ENCODE measurements at regions not wholly inside any gene's neighbourhood (a gene's known extent, or its start where the extent isn't known, plus 50 kb on each side); places are given as distances from the start of the nearest gene placed in this dataset.

GRCh38 chr7:47690902-47691558 is 109.1 kb upstream of the TNS3 start:
- no peak for DNase-seq

GRCh38 chr7:47689558-47689957 is 107.6 kb upstream of the TNS3 start:
- no peak for DNase-seq

DNA sequence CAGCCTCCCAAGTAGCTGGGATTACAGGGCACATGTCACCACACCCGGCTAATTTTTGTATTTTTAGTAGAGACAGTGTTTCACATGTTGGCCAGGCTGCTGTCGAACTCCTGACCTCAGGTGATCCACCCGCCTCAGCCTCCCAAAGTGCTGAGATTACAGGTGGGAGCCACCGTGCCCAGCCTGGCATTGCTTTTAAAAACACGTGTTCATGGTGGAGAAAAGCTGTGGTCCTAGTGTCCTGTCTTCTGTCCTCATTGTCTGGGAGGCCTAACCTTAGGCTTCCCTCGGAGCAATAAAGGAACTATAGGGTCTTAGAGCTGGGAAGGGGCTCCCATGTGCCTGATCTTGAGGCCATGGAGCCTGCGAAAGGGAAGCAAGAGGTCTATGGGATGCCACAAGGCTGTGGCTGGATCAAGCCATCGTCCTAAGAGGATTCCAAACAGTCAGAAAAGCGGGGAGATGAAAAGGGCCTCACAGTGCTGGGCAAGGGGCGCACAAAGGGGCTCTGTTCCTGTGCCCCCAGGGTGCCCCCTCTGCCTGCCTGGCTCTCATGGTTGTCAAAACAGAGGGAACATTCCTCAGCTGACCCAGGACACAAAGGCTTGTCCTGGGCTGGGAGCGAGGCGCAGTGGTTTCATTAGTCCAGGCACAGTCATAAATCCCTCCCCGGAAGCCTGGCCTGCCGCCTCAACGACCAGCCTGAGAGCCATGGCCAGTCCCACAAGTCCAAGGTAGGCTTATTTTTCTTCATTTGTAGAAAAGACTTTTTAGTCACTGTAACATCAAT is 106.6 kb upstream of the TNS3 start:
- DNase-seq: no peak

- no peak for DNase-seq
These were observed 103.9 kb upstream of the TNS3 start for GRCh38 chr7:47685712-47686376.

- DNase-seq: no peak
These were observed 103.2 kb upstream of the TNS3 start for GRCh38 chr7:47685151-47685550.

- DNase-seq: no peak
These were observed 102.8 kb upstream of the TNS3 start for GRCh38 chr7:47684728-47685127.

DNA sequence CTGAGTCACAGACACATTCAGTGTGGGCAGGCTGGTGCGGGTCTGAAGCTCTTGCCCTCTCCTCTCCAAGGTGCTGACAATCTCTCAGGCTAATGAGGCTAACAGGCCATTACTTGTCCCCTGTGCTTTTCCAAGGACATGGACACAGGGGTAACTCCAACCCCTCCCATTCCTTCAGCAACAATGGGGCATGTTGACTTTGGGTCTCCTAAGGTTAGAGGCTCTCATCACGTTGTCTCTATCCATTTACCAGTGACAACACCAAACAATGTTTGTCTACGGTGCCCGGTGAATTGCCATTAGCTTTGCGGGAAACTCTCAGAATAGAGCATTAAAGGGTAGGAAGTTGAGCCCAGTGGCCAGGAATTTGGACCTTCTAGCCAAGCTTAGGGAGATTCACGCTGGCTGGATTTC is 101.6 kb upstream of the TNS3 start:
- no peak for DNase-seq

DNA sequence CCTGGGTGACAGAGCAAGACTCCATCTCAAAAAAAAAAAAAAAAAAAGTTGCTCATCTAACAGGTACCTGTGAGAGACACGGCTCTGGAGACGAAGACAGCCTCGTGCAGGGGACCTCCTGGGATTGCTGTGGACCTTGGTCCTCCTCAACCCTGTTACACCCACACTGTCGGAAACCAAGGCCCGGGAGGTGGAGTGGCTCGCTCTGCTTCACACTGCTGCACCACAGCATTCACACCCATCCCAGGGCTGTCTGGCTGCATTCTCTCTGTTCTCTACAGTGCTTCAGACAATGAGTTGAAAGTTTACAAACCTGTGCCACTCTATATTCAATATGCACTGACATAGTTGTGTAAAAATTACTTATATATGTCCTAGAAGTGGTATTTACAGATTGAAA is 101.0 kb upstream of the TNS3 start:
- DNase-seq: no peak

DNA sequence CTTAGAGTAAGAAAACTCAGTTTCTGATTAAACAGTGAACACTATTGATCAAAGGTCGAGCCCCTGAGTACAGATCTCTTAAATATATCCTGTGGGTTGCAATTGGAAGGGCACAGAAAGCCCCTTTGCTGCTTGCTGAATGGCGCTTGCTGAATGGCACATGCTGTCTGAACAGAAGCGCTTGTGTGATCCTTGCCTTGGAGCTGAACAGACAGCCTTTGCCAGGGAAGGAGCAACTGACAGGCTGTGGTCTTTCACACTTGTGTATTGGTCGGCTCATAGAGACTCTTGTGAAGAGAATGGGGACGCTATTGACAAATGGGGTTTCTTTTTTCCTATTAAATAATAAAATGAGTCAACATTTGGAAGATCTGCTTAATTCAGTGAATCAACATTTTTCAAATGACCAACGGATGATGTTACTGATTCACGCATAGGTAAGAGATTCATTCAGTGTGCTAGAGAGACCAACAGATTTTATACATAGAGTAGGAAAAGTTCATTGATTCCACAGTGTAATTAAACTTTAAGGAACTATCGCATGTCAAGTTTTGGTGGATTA is 99.4 kb upstream of the TNS3 start:
- no peak for DNase-seq

GRCh38 chr7:47678641-47679380 is 96.9 kb upstream of the TNS3 start:
- DNase-seq: no peak

GRCh38 chr7:47677664-47678063 is 95.8 kb upstream of the TNS3 start:
- no peak for DNase-seq

DNA sequence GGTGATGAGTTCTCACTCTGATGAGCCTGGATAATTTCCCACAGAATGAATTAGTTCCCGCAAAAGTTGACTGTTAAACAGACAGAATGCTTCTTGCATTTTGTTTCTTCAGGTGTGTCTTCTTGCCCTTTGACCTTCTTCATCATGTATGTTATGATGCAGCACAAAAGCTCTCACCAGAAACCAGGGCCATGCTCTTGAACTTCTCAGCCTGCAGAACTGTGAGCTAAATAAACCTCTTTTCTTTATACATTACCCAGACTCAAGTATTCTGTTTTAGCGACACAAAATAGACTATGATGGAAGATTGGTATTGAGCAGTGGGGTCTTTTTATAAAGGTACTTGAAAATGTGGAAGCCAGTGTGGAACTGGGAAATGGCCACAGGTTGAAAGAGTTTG is 95.2 kb upstream of the TNS3 start:
- DNase-seq: no peak

DNA sequence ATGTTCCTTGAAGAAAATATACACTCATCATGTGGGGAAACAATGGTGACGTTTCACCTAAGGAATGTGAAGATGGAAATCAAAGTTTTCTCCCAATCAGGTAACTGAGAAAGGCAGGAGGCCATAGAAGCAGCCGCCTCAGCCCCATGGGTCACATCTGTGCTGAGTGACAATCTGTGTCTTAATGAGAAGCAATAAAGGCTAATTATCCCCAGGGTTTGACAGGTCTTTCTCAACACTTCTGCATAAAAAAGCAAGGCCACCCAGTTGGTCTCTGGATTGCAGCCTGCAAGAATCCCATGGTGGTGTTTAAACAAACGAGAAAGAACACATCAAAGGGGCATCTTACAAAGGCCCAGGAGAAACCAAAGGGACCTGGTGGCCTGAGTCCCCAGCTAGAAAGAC is 91.1 kb upstream of the TNS3 start:
- DNase-seq: no peak

DNA sequence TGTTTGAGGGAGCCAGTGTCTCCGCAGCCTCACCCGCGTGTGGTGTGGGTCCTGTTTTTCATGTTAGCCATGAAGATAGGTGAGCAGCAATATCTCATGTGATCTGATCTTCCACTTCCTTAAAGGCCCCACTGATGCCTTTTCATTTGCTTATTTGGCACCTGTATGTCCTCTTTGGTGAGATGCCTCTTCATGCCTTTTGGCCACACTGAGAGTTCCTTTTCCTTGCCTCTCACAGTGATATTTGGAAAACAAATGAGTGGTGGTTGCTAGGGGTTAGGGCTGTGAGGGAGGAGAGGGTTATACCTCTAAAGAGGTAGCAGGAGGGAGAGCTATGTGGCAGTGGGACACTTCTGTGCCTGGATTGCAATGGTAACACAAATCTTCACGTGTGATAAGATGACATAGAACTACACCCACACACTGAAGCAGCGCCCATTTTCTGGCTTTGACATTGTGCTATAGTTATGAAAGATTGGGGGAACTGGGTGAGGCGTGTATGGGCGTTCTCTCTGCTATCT is 90.4 kb upstream of the TNS3 start:
- DNase-seq: no peak

DNA sequence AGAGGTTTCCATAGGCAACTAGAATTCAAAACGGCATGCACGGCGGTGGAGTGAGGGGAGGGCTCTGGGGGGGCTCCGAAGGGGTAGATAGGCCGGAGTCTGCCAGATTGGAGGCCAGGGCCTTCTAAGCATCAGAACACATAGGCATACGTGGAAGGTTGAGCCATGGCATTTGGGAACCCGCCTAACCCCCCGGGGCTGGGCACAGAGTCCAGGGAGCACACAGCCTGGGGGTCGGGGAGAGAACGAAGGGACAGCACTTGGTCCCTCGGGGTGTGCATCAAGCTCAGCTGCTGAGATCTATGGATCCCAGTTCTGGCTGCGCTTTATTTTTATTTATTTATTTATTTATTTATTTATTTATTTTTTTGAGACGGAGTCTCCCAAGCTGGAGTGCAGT is 89.4 kb upstream of the TNS3 start:
- DNase-seq: no peak

GRCh38 chr7:47670729-47671128 is 88.8 kb upstream of the TNS3 start:
- no peak for DNase-seq

DNA sequence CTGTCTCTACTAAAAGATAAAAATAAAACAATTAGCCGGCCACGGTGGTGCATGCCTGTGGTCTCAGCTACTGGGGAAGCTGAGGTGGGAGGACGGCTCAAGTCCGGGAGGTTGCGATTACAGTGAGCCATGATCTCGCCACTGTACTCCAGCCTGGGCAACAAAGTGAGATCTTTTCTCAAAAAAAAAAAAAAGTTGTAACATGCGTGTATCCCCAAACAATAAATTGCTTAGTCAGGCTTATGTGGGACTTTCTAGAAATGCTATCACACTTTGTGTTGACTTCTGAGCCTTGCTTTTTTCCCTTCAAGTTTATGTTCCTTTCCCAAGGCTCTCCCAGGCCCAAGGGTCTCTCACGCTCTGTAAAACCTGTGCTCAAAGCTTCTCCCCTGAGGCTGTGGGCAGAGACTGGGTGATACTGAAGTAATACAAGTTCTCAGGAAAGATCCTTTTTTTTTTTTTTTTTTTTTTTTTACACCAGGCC is 88.0 kb upstream of the TNS3 start:
- no peak for DNase-seq

DNA sequence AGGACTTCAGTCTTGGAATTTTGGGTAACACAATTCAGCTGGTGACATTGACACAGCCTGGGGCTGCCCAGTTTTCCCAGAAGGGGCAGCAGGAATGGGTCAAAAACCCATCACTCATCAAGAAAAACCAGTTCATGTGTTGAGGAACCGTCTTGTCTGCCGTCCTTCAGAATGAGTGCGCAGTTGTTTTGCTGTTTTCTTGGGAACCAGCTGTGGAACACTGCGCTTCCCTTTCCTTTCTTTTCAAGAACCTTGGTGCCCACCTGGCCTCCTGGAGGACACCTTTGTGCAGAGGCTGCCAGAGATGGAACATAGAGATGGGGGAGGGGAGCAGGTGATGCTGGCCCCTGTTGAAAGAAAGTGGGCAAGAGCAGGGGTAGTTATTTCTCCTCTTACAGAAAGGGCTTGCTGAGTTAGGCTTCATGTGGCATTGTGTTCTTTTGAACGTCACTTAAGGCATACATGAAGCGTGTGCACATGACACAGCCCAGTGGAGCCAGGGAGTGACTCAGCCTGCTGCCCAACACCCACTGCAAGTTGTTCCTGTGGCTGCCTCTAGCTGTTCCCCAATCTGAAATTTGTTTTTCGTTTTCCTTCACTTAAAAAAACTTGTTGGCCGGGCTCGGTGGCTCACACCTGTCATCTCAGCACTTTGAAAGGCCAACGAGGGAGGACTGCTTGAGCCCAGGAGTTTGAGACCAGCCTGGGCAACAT is 87.4 kb upstream of the TNS3 start:
- DNase-seq: peak; percentile 23

DNA sequence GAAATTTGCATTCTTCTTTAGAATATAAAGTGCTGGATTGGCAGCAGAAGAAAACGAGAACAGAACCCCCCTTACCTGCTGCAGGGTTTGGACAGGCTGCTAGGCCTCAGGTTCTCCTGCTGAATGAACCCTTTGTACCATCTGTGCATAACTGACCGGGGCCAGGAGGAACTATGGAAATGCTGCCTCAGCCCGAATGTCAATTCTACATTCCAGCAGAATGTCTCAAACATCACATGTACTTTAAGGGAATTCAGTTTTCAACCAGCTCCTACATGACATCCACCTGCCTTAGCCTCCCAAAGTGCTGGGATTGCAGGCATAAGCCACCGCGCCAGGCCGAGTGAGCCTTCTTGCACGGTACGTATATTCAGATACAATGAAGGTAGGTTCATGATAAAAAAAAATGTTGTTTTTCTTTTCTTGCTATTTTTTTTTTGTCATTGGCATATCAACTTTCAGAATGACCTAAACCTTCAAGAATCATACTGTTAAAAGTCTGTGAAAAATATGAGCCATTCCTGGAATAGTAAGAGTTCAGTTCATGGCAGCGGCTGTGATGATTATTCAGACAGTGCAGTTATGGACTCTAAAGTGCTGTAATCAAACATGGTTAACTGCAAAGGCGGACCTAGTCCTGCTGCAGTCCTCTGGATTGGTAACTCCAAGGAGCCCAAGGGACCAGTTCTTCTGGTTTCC is 84.4 kb upstream of the TNS3 start:
- no peak for DNase-seq

DNA sequence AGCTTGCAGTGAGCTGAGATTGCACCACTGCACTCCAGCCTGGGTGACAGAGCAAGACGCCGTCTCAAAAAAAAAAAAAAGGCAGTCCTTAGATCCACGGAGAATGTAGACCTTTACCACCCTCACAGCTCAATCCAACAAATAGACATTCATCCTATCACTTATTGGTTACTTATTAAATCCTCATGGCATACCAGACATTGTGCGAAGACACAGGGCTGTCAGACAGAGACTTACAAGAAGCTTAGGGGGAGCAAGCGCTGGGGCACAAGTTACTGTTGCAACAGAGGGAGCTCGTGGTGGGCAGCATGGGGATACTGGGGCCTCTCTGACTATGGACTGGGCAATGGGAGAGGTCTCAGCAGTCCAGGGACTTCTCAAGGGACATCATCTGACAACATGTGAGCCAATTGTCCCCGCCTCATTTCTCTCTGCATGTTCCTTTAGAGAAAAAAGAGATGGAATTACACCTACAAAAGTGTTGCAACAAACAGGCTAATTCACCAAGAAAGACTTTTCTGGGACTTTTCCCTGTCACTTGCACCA is 82.8 kb upstream of the TNS3 start:
- no peak for DNase-seq

GRCh38 chr7:47663851-47664250 is 81.9 kb upstream of the TNS3 start:
- no peak for DNase-seq
